HG02943 (cell line): ENCODE measurements at regions not wholly inside any gene's neighbourhood (a gene's known extent, or its start where the extent isn't known, plus 50 kb on each side); places are given as distances from the start of the nearest gene placed in this dataset.
"Not testable (repeated sequence)": the region's sequence is repeated elsewhere in the genome, so short reads cannot be mapped to it uniquely, and the experiment has no call there.

Experiments
- ATAC-seq: cut with Tn5 transposase; IDR thresholded peaks from one replicate; pipeline ENCODE4 v1.9.1; 2021; ENCODE audit warnings: mild to moderate bottlenecking, low read depth, moderate library complexity; ENCODE audit not compliant: unreplicated experiment

- no peak for ATAC-seq
These were observed 163.4 kb upstream of the IL12B start for GRCh38 chr5:159493696-159494095.

GRCh38 chr5:159496773-159497172 lies 166.5 kb upstream of the IL12B start:
- ATAC-seq = no peak

GRCh38 chr5:159497221-159497620 lies 166.9 kb upstream of the IL12B start:
- ATAC-seq = no peak

- no peak for ATAC-seq
These were observed 168.3 kb upstream of the IL12B start for GRCh38 chr5:159498630-159499029.

- ATAC-seq = not testable (repeated sequence)
These were observed 171.8 kb upstream of the IL12B start for GRCh38 chr5:159502116-159502515.

- ATAC-seq = no peak
These were observed 172.9 kb upstream of the IL12B start for GRCh38 chr5:159503236-159503635.

GRCh38 chr5:159504106-159504856 lies 174.0 kb upstream of the IL12B start:
- no peak for ATAC-seq

- ATAC-seq = no peak
These were observed 174.6 kb upstream of the IL12B start for GRCh38 chr5:159504857-159505304.

GRCh38 chr5:159507055-159507454 lies 176.8 kb upstream of the IL12B start:
- ATAC-seq = no peak

GRCh38 chr5:159507661-159508060 lies 177.4 kb upstream of the IL12B start:
- no peak for ATAC-seq

GRCh38 chr5:159508344-159508743 lies 178.1 kb upstream of the IL12B start:
- no peak for ATAC-seq

GRCh38 chr5:159509002-159509660 lies 178.8 kb upstream of the IL12B start:
- ATAC-seq = no peak

- ATAC-seq = no peak
These were observed 180.0 kb upstream of the IL12B start for GRCh38 chr5:159510282-159510681.

GRCh38 chr5:159511570-159511969 lies 181.3 kb upstream of the IL12B start:
- ATAC-seq = no peak

- no peak for ATAC-seq
These were observed 181.8 kb upstream of the IL12B start for GRCh38 chr5:159512064-159512463.

- ATAC-seq = no peak
These were observed 184.0 kb upstream of the IL12B start for GRCh38 chr5:159514229-159514810.

GRCh38 chr5:159515197-159515596 lies 184.9 kb upstream of the IL12B start:
- no peak for ATAC-seq

- ATAC-seq = peak; percentile 80
These were observed 185.7 kb upstream of the IL12B start for GRCh38 chr5:159515909-159516415.

- no peak for ATAC-seq
These were observed 188.1 kb upstream of the IL12B start for GRCh38 chr5:159518371-159518770.

GRCh38 chr5:159519365-159519764 lies 189.1 kb upstream of the IL12B start:
- no peak for ATAC-seq

GRCh38 chr5:159522841-159523240 lies 192.6 kb upstream of the IL12B start:
- ATAC-seq = no peak
